ENCODE measurements at regions not wholly inside any gene's neighbourhood (a gene's known extent, or its start where the extent isn't known, plus 50 kb on each side); places are given as distances from the start of the nearest gene placed in this dataset.

- no peak for TF ChIP-seq YY1 (tag by site-specific recombination; IDR thresholded peaks at IDR 0.05)
- TF ChIP-seq CTCF (tag by site-specific recombination; IDR thresholded peaks at IDR 0.05), result no peak
- TF ChIP-seq ZFP41 (tag by site-specific recombination; IDR thresholded peaks at IDR 0.05; ENCODE audit: borderline replicate concordance), result no peak
- no peak for TF ChIP-seq REPIN1 (tag by site-specific recombination; IDR thresholded peaks at IDR 0.05; ENCODE audit: low read depth)
- no peak for TF ChIP-seq PRDM10 (tag by site-specific recombination; IDR thresholded peaks at IDR 0.05)
- no peak for TF ChIP-seq ZNF10 (tag by site-specific recombination; IDR thresholded peaks at IDR 0.05)
- no peak for TF ChIP-seq ZNF138 (tag by site-specific recombination; IDR thresholded peaks at IDR 0.05; ENCODE audit: borderline replicate concordance)
- TF ChIP-seq HIC1 (tag by site-specific recombination; IDR thresholded peaks at IDR 0.05), result no peak
- no peak for TF ChIP-seq ZNF768 (tag by site-specific recombination; IDR thresholded peaks at IDR 0.05)
Observed at GRCh38 chr13:87907202-87907601, 236.0 kb downstream of the SLITRK5 start.

All from HEK293 (cell line).